ENCODE measurements at regions not wholly inside any gene's neighbourhood (a gene's known extent, or its start where the extent isn't known, plus 50 kb on each side); places are given as distances from the start of the nearest gene placed in this dataset.

DNA sequence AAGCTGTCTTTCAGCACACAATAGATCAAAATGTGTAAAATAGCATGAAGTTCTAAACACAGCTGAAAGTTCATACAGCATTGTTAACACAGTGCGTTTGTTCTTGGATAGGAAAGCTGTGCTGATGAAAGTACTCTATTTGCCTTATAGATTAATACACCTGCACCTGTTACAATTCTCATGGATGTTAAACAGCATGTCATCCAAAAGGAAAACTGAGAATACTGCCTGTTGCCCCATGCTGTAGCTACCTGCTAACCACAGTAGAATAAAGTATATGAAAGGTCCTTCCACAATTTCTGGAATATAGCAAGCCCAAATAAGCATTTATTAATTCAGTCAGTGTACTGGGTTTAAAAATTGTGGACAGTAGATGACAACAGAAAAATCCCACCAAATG, 166.7 kb upstream of the DTNA start:
- H3K36me3 ChIP-seq = no peaks in the 10 kb centered on the region
- intact Hi-C loops (cut with DNase I) = no loop called here
- no peak overlapping the region for H3K4me3 ChIP-seq
- no peaks in the 10 kb centered on the region for H3K4me1 ChIP-seq
- no peaks in the 10 kb centered on the region for H3K27me3 ChIP-seq
- TF ChIP-seq, protein P1, sequence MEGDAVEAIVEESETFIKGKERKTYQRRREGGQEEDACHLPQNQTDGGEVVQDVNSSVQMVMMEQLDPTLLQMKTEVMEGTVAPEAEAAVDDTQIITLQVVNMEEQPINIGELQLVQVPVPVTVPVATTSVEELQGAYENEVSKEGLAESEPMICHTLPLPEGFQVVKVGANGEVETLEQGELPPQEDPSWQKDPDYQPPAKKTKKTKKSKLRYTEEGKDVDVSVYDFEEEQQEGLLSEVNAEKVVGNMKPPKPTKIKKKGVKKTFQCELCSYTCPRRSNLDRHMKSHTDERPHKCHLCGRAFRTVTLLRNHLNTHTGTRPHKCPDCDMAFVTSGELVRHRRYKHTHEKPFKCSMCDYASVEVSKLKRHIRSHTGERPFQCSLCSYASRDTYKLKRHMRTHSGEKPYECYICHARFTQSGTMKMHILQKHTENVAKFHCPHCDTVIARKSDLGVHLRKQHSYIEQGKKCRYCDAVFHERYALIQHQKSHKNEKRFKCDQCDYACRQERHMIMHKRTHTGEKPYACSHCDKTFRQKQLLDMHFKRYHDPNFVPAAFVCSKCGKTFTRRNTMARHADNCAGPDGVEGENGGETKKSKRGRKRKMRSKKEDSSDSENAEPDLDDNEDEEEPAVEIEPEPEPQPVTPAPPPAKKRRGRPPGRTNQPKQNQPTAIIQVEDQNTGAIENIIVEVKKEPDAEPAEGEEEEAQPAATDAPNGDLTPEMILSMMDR (IDR thresholded peaks at IDR 0.05) = no peak
- DNase-seq (ENCODE audit: low spot score in 2 of 2) = no peak
- no peaks in the 10 kb centered on the region for H3K9me3 ChIP-seq
- no peak overlapping the region for H3K27ac ChIP-seq

DNA sequence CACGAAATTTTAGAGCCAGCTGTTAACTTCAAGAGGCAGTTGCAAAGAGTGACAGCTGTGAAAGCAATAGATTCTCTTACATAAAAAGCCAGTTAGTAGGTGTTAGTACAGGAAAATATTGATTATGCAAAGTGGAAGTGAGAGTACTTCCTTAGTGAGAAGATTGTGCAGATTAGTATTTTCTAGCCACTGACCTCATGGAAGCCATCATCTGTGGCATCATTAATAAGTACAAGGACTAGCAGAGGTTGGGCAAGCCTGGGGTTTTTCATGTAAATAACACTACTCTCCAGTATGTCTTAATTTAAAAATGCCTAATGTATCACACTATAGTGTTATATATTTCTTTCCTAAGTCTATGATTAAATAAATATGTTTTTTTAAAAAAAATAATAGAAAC, 166.2 kb upstream of the DTNA start:
- H3K36me3 ChIP-seq = no peaks in the 10 kb centered on the region
- TF ChIP-seq, protein P1 (IDR thresholded peaks at IDR 0.05) = no peak
- DNase-seq (ENCODE audit: low spot score in 2 of 2) = no peak
- H3K4me3 ChIP-seq = no peak overlapping the region
- no peaks in the 10 kb centered on the region for H3K9me3 ChIP-seq
- H3K4me1 ChIP-seq = no peaks in the 10 kb centered on the region
- H3K27ac ChIP-seq = no peak overlapping the region
- H3K27me3 ChIP-seq = no peaks in the 10 kb centered on the region
- intact Hi-C loops (cut with DNase I) = no loop called here

DNA sequence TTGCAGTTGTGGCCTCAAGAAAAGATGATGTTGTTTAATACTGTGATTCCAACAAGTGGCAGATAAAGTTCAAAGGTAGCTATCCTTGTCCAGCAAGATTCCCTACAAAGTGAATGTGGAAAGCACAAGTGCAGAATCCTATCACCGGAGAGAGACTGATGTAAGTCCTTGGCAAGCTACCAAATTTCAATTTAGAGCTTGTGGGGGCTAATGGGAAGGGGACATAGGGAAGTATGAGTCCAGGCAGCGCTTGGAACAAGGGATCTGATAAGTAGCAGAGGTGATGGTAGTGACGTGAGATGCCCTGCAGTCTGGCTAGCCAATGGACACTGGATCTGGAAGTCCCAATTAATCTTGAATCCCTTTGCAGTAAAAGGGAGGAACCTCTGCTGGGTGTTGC, 165.2 kb upstream of the DTNA start:
- Histone ChIP-seq H3K9me3 (no peaks in the 10 kb centered on the region), H3K4me3 (no peak overlapping the region), H3K4me1 (no peaks in the 10 kb centered on the region), H3K36me3 (no peaks in the 10 kb centered on the region), H3K27me3 (no peaks in the 10 kb centered on the region), H3K27ac (no peak overlapping the region)
- TF ChIP-seq, protein P1 (IDR thresholded peaks at IDR 0.05) = no peak
- DNase-seq (ENCODE audit: low spot score in 2 of 2) = no peak
- intact Hi-C loops (cut with DNase I) = no loop called here

DNA sequence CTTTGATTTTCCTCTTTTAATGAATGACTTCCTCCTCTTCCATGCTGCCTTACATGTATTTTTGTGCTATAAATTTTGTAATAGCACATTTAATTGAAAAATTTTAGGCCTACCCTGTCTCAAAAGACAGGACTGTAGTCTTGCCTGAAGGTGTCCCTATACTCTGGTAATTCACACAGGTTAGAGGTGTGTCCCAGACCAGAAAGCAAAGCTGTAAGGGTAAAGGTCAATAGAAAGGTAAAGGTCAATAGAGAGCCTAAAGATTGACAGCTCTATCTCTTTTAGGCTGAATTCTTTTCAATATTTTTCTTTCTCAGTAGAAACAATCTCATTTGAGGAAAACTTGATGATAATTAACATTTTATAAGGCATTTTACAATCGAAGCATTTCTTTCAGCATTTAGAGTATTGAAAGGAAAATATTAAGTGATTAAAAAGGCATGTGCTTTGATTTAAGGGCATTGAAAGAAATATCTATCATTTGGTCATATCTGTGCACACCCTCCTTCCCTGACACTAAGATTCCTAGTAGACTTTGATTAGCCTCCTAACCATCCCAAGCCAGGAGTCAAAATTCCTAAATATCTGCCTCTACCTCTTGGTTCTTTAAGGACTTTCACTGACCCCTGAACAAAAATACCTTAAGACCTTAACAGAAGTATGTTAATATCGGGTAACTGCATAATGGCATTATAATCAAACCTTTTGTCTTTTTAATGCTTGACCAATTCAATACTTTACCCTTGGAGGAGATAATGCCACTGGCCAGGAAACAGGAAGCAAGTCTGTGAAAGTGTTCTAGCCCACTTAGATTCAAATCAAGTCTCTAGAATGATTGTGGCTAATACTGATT, 161.8 kb upstream of the DTNA start:
- TF ChIP-seq, protein P1 (IDR thresholded peaks at IDR 0.05) = no peak
- intact Hi-C loops (cut with DNase I) = no loop called here

DNA sequence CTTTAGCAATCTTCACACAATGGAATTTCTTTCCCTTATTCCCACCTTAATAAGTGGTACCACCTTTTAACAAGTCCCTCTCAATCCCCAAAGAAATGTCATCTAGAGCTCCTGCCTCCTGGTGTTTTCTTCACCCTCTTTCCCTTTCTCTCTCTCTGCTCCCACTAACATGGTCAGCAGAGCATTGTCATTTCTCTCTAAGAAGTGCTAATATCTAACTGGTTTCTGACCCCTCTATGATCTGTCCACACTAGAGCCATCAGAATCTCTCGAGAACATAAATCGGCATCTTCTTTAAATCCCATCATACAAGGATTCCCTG, 161.2 kb upstream of the DTNA start:
- Histone ChIP-seq H3K4me1 (no peaks in the 10 kb centered on the region), H3K4me3 (no peak overlapping the region), H3K27ac (no peak overlapping the region), H3K9me3 (no peaks in the 10 kb centered on the region), H3K36me3 (no peaks in the 10 kb centered on the region), H3K27me3 (no peaks in the 10 kb centered on the region)
- TF ChIP-seq, protein P1 (IDR thresholded peaks at IDR 0.05) = no peak
- intact Hi-C loops (cut with DNase I) = no loop called here
- DNase-seq (ENCODE audit: low spot score in 2 of 2) = no peak

More for the DNA sequence above, 161.8 kb upstream of the DTNA start:
- no peaks in the 10 kb centered on the region for H3K9me3 ChIP-seq
- no peaks in the 10 kb centered on the region for H3K36me3 ChIP-seq
- no peak overlapping the region for H3K4me3 ChIP-seq
- H3K4me1 ChIP-seq = no peaks in the 10 kb centered on the region
- no peak for DNase-seq (ENCODE audit: low spot score in 2 of 2)
- no peak overlapping the region for H3K27ac ChIP-seq
- H3K27me3 ChIP-seq = no peaks in the 10 kb centered on the region
